HEK293T (cell line): ENCODE measurements at regions not wholly inside any gene's neighbourhood (a gene's known extent, or its start where the extent isn't known, plus 50 kb on each side); places are given as distances from the start of the nearest gene placed in this dataset.

ENCODE experiments used
- ARNT ChIP-seq: fragments of 450-650 bp; IDR thresholded peaks from 2 replicates; pipeline ENCODE4 v1.6.1; 2017; ENCODE audit warnings: mild to moderate bottlenecking
- CTBP1 ChIP-seq: fragments of 450-650 bp; IDR thresholded peaks from 2 replicates; pipeline ENCODE4 v1.6.1; 2016; ENCODE audit warnings: borderline replicate concordance
- FOXK2 ChIP-seq: fragments of 450-650 bp; IDR thresholded peaks from 2 replicates; pipeline ENCODE4 v1.6.1; 2016; ENCODE audit warnings: mild to moderate bottlenecking
- FOXM1 ChIP-seq: fragments of 450-650 bp; IDR thresholded peaks from 2 replicates; pipeline ENCODE4 v1.6.1; 2017; ENCODE audit warnings: mild to moderate bottlenecking, borderline replicate concordance
- SUZ12 ChIP-seq: fragments of 450-650 bp; IDR thresholded peaks from 2 replicates; pipeline ENCODE4 v1.6.1; 2016; ENCODE audit warnings: mild to moderate bottlenecking

DNA sequence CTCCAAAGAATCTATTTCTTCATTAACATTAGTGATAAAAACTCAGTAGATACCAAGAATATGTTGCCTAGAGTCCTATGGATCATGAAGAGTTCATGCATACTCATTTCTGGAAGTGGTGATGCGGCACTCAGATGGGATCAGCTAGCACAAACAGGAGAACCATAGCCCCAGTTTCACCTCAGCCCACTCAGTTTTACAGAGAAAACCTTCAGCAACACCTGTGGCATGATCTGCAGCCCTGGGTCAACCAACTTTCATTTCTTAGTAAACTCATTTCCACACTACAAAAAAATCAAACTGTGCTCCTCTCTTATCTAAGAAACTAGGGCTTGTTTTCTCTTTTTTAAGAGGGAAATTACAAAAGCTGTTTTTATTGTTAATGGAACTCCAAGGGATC lies 569.4 kb downstream of the CCDC85A start:
- TF ChIP-seq ARNT (no peak), SUZ12 (no peak), FOXM1 (no peak), CTBP1 (no peak), FOXK2 (no peak)
